Right ventricle myocardium superior (tissue), 1 donor: ENCODE measurements at regions not wholly inside any gene's neighbourhood (a gene's known extent, or its start where the extent isn't known, plus 50 kb on each side); places are given as distances from the start of the nearest gene placed in this dataset.
"Not testable (repeated sequence)": the region's sequence is repeated elsewhere in the genome, so short reads cannot be mapped to it uniquely, and the experiment has no call there.

Experiments
- ATAC-seq: fragments of 200-7000 bp; cut with Tn5 transposase; one replicate; pipeline ENCODE4 v1.9.1; 2020; ENCODE audit warnings: mild to moderate bottlenecking; ENCODE audit not compliant: poor library complexity
- DNase-seq: peaks from one replicate; pipeline ENCODE4 v3.0.0-alpha.2; 2020
- intact Hi-C: fragments of 100-400 bp; cut with DNase I; formaldehyde crosslinking; loops from one replicate; pipeline ENCODE4 v1.11.2; 2022
- donor health status: DM: no; HTN: yes; CAD: no; lungs with severe emphysema.

GRCh38 chr10:35882422-35883150 is 240.5 kb upstream of the FZD8 start:
- intact Hi-C loops, result no loop called here
- ATAC-seq, result no peak
- DNase-seq, result no peak

- intact Hi-C loops, result no loop called here
- DNase-seq (no peak), ATAC-seq (no peak)
Measured at GRCh38 chr10:35881320-35881719, 239.2 kb upstream of the FZD8 start.

- no peak for DNase-seq
- intact Hi-C loops, result no loop called here
- ATAC-seq, result no peak
Measured at GRCh38 chr10:35876248-35876647, 234.2 kb upstream of the FZD8 start.

GRCh38 chr10:35875016-35875676 is 233.1 kb upstream of the FZD8 start:
- DNase-seq, result no peak
- ATAC-seq, result peak; percentile 70

GRCh38 chr10:35874311-35875015 is 232.4 kb upstream of the FZD8 start:
- intact Hi-C loops, result no loop called here
- DNase-seq (no peak), ATAC-seq (no peak)

More at GRCh38 chr10:35875016-35875676, 233.1 kb upstream of the FZD8 start:
- intact Hi-C loops, result no loop called here

GRCh38 chr10:35872671-35873070 is 230.6 kb upstream of the FZD8 start:
- DNase-seq, result no peak
- intact Hi-C loops, result no loop called here
- no peak for ATAC-seq

GRCh38 chr10:35870665-35871310 is 228.7 kb upstream of the FZD8 start:
- intact Hi-C loops, result no loop called here
- ATAC-seq, result no peak

GRCh38 chr10:35858676-35859283 is 216.7 kb upstream of the FZD8 start:
- intact Hi-C loops, ATAC-seq, DNase-seq: not testable (repeated sequence)

More at GRCh38 chr10:35870665-35871310, 228.7 kb upstream of the FZD8 start:
- no peak for DNase-seq

GRCh38 chr10:35857860-35858259 is 215.8 kb upstream of the FZD8 start:
- intact Hi-C loops, result no loop called here
- ATAC-seq (no peak), DNase-seq (no peak)

- ATAC-seq (no peak), DNase-seq (no peak)
- intact Hi-C loops, result no loop called here
Measured at GRCh38 chr10:35855155-35855947, 213.3 kb upstream of the FZD8 start.

GRCh38 chr10:35854661-35855060 is 212.6 kb upstream of the FZD8 start:
- DNase-seq (no peak), ATAC-seq (no peak)
- intact Hi-C loops, result no loop called here

- no peak for ATAC-seq
- intact Hi-C loops, result no loop called here
Measured at GRCh38 chr10:35852721-35853120, 210.6 kb upstream of the FZD8 start.

GRCh38 chr10:35848412-35848811 is 206.3 kb upstream of the FZD8 start:
- no peak for ATAC-seq
- intact Hi-C loops, result no loop called here
- DNase-seq, result no peak

More at GRCh38 chr10:35852721-35853120, 210.6 kb upstream of the FZD8 start:
- no peak for DNase-seq

GRCh38 chr10:35844686-35845085 is 202.6 kb upstream of the FZD8 start:
- ATAC-seq (no peak), DNase-seq (no peak)
- intact Hi-C loops, result no loop called here

- DNase-seq (peak; percentile 39), ATAC-seq (peak; percentile 86)
- intact Hi-C loops, result no loop called here
Measured at GRCh38 chr10:35843524-35844181, 201.6 kb upstream of the FZD8 start.

- DNase-seq, result no peak
- ATAC-seq, result no peak
- intact Hi-C loops, result no loop called here
Measured at GRCh38 chr10:35838054-35838453, 196.0 kb upstream of the FZD8 start.

- ATAC-seq, result no peak
- no peak for DNase-seq
- intact Hi-C loops, result no loop called here
Measured at GRCh38 chr10:35835545-35835944, 193.4 kb upstream of the FZD8 start.
